Activated T-cell treated with anti-CD3 and anti-CD28 coated beads, Interleukin-2, amount 50 U/mL, for 72 hours (primary cell): ENCODE measurements at regions not wholly inside any gene's neighbourhood (a gene's known extent, or its start where the extent isn't known, plus 50 kb on each side); places are given as distances from the start of the nearest gene placed in this dataset.
"Not testable (repeated sequence)": the region's sequence is repeated elsewhere in the genome, so short reads cannot be mapped to it uniquely, and the experiment has no call there.

Source experiments
- ATAC-seq, 2 donors: fragments of 150-1000 bp; cut with Tn5 transposase; replicated peaks in 1 of 2; 2 replicates each; pipeline ENCODE4 v1.10.0; 2021; ENCODE audit warnings: moderate library complexity in 2 of 2, mild to moderate bottlenecking in 1 of 2
- DNase-seq, 2 donors: peaks; one replicate each; pipeline ENCODE4 v3.0.0; 2021 to 2022; ENCODE audit warnings: mixed read lengths in 1 of 2
- H3K27ac Mint-ChIP-seq: one replicate; pipeline ENCODE4 v1.8.0; 2022; ENCODE audit warnings: mild to moderate bottlenecking, moderate library complexity, mixed read lengths
- H3K27me3 Mint-ChIP-seq: one replicate; pipeline ENCODE4 v1.8.0; 2022; ENCODE audit warnings: low read depth, mixed read lengths
- H3K36me3 Mint-ChIP-seq, 2 donors: one replicate each; pipeline ENCODE4 v1.8.0; 2022; ENCODE audit warnings: mixed read lengths in 2 of 2, mild to moderate bottlenecking in 1 of 2; ENCODE audit not compliant: insufficient read depth in 2 of 2
- H3K4me1 Mint-ChIP-seq: one replicate; pipeline ENCODE4 v1.8.0; 2022; ENCODE audit warnings: low read depth, mixed read lengths
- H3K4me3 Mint-ChIP-seq, 2 donors: one replicate each; pipeline ENCODE4 v1.8.0; 2022; ENCODE audit warnings: mild to moderate bottlenecking in 2 of 2, mixed read lengths in 2 of 2, moderate library complexity in 2 of 2
- H3K9me3 Mint-ChIP-seq, 2 donors: one replicate each; pipeline ENCODE4 v1.8.0; 2022; ENCODE audit warnings: mixed read lengths in 2 of 2

GRCh38 chr2:71922091-71922490 is 225.6 kb downstream of the CYP26B1 start:
- DNase-seq: no peak

GRCh38 chr2:71920819-71921218 is 226.8 kb downstream of the CYP26B1 start:
- not testable (repeated sequence) for H3K4me3 Mint-ChIP-seq, H3K4me1 Mint-ChIP-seq, H3K27ac Mint-ChIP-seq, H3K36me3 Mint-ChIP-seq, DNase-seq, ATAC-seq, H3K9me3 Mint-ChIP-seq
- H3K27me3 Mint-ChIP-seq: peaks cover 11% of the 10 kb centered on the region

More at GRCh38 chr2:71922091-71922490, 225.6 kb downstream of the CYP26B1 start:
- H3K27me3 Mint-ChIP-seq: peaks cover 6% of the 10 kb centered on the region
- peaks cover 0 to 4% of the 10 kb centered on the region in 2 donors for H3K9me3 Mint-ChIP-seq
- H3K27ac Mint-ChIP-seq: no peak overlapping the region
- no peak for ATAC-seq
- H3K4me1 Mint-ChIP-seq: no peaks in the 10 kb centered on the region
- no peak overlapping the region for H3K4me3 Mint-ChIP-seq
- no peaks in the 10 kb centered on the region for H3K36me3 Mint-ChIP-seq

GRCh38 chr2:71919708-71920107 is 228.0 kb downstream of the CYP26B1 start:
- Mint-ChIP-seq H3K4me3 (no peak overlapping the region), H3K4me1 (no peaks in the 10 kb centered on the region), H3K27ac (no peak overlapping the region), H3K36me3 (no peaks in the 10 kb centered on the region), H3K27me3 (peaks cover 11% of the 10 kb centered on the region), H3K9me3 (peaks cover 0 to 7% of the 10 kb centered on the region in 2 donors)
- ATAC-seq (no peak), DNase-seq (no peak)

DNA sequence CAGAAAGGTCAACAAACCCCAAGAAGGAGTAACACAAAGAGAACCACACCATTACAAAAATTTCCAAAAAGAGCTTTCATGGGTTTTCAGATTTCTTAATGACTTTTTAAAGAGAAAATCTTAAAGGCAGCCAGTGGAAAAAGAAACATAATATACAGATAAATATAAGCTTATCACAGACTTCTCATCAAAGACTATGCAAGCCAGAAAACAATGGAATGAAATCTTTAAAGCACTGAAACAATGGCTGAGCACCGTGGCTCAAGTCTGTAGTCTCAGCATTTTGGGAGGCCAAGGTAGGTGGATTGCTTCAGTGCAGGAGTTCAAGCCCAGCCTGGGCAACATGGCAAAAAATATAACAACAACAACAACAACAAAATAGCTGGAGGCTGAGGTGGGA is 237.4 kb downstream of the CYP26B1 start:
- ATAC-seq (no peak), DNase-seq (no peak)
- H3K27me3 Mint-ChIP-seq: peaks cover 23% of the 10 kb centered on the region
- H3K27ac Mint-ChIP-seq: no peak overlapping the region
- no peaks in the 10 kb centered on the region for H3K4me1 Mint-ChIP-seq
- H3K36me3 Mint-ChIP-seq: peaks cover 2% of the 10 kb centered on the region in 2 donors
- H3K9me3 Mint-ChIP-seq: peaks cover 0 to 6% of the 10 kb centered on the region in 2 donors
- no peak overlapping the region for H3K4me3 Mint-ChIP-seq

- Mint-ChIP-seq H3K9me3 (peaks cover 0 to 6% of the 10 kb centered on the region in 2 donors), H3K4me1 (no peaks in the 10 kb centered on the region), H3K4me3 (no peak overlapping the region), H3K27me3 (peaks cover 23% of the 10 kb centered on the region), H3K36me3 (peaks cover 2% of the 10 kb centered on the region in 2 donors), H3K27ac (no peak overlapping the region)
- DNase-seq: no peak
- no peak for ATAC-seq
These were observed 238.9 kb downstream of the CYP26B1 start for GRCh38 chr2:71908798-71909197.

GRCh38 chr2:71907503-71907902 is 240.2 kb downstream of the CYP26B1 start:
- H3K27me3 Mint-ChIP-seq: peaks cover 23% of the 10 kb centered on the region
- ATAC-seq: no peak
- no peak overlapping the region for H3K27ac Mint-ChIP-seq
- DNase-seq: no peak
- no peaks in the 10 kb centered on the region for H3K4me1 Mint-ChIP-seq
- H3K4me3 Mint-ChIP-seq: no peak overlapping the region
- peaks cover 0 to 6% of the 10 kb centered on the region in 2 donors for H3K9me3 Mint-ChIP-seq
- peaks cover 2% of the 10 kb centered on the region in 2 donors for H3K36me3 Mint-ChIP-seq

DNA sequence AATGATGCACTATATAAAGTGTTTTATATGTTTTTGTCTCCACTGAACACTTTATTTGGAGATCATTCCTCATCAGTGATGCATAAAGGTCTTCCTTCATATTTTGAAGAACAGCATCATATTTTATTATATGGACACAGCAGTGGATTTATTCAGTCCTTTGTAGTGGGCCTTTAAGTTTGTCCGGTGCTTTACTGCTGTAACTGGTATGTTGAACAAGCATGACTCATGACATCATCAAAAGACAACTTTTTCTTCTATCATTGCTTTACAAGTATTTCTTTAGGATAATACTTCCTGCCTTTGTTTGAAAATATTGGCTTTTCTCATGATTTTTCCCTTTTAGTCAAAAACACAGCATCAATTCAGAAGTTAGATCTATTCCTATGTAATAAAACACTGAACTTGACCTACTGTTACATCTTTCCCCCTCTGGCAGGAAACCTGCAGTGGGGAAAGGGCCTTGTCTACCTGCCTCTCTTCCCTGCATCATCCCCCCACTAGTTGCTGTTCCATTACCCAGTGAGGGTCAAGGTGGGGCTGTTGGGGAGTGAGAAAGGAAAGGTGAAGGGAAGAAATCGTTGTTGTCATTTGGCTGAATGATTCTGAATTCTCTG is 241.2 kb downstream of the CYP26B1 start:
- H3K36me3 Mint-ChIP-seq: peaks cover 2% of the 10 kb centered on the region in 2 donors
- no peaks in the 10 kb centered on the region for H3K4me1 Mint-ChIP-seq
- ATAC-seq (no peak), DNase-seq (no peak)
- no peak overlapping the region for H3K27ac Mint-ChIP-seq
- no peak overlapping the region for H3K4me3 Mint-ChIP-seq
- peaks cover 0 to 6% of the 10 kb centered on the region in 2 donors for H3K9me3 Mint-ChIP-seq
- peaks cover 23% of the 10 kb centered on the region for H3K27me3 Mint-ChIP-seq

- H3K36me3 Mint-ChIP-seq: peaks cover 2% of the 10 kb centered on the region in 2 donors
- DNase-seq (no peak), ATAC-seq (no peak)
- H3K27ac Mint-ChIP-seq: no peak overlapping the region
- H3K4me3 Mint-ChIP-seq: no peak overlapping the region
- H3K27me3 Mint-ChIP-seq: peaks cover 28% of the 10 kb centered on the region
- peaks cover 0 to 4% of the 10 kb centered on the region in 2 donors for H3K9me3 Mint-ChIP-seq
- H3K4me1 Mint-ChIP-seq: no peaks in the 10 kb centered on the region
These were observed 242.5 kb downstream of the CYP26B1 start for GRCh38 chr2:71905205-71905604.

- Mint-ChIP-seq H3K9me3 (peaks cover 0 to 1% of the 10 kb centered on the region in 2 donors), H3K4me3 (no peak overlapping the region), H3K36me3 (no peaks in the 10 kb centered on the region), H3K27ac (no peak overlapping the region), H3K27me3 (peaks cover 29% of the 10 kb centered on the region), H3K4me1 (no peaks in the 10 kb centered on the region)
- no peak for DNase-seq
- no peak for ATAC-seq
These were observed 243.8 kb downstream of the CYP26B1 start for GRCh38 chr2:71903841-71904240.

GRCh38 chr2:71901466-71901865 is 246.2 kb downstream of the CYP26B1 start:
- Mint-ChIP-seq H3K27ac (no peak overlapping the region), H3K36me3 (no peaks in the 10 kb centered on the region), H3K4me3 (no peak overlapping the region)

GRCh38 chr2:71898851-71899681 is 248.6 kb downstream of the CYP26B1 start:
- no peak overlapping the region for H3K4me3 Mint-ChIP-seq
- DNase-seq: no peak
- no peak overlapping the region for H3K27ac Mint-ChIP-seq
- no peaks in the 10 kb centered on the region for H3K4me1 Mint-ChIP-seq
- no peak for ATAC-seq
- H3K36me3 Mint-ChIP-seq: no peaks in the 10 kb centered on the region
- H3K9me3 Mint-ChIP-seq: no peaks in the 10 kb centered on the region
- H3K27me3 Mint-ChIP-seq: peaks cover 7% of the 10 kb centered on the region

More at GRCh38 chr2:71901466-71901865, 246.2 kb downstream of the CYP26B1 start:
- ATAC-seq (no peak), DNase-seq (no peak)
- H3K9me3 Mint-ChIP-seq: no peaks in the 10 kb centered on the region
- H3K4me1 Mint-ChIP-seq: no peaks in the 10 kb centered on the region
- H3K27me3 Mint-ChIP-seq: peaks cover 18% of the 10 kb centered on the region

- peaks cover 7% of the 10 kb centered on the region for H3K27me3 Mint-ChIP-seq
- ATAC-seq: no peak
These were observed 249.3 kb downstream of the CYP26B1 start for GRCh38 chr2:71898375-71898774.

GRCh38 chr2:71897836-71898235 is 249.8 kb downstream of the CYP26B1 start:
- Mint-ChIP-seq H3K4me3 (no peak overlapping the region), H3K27me3 (peaks cover 7% of the 10 kb centered on the region), H3K36me3 (no peaks in the 10 kb centered on the region), H3K27ac (no peak overlapping the region), H3K9me3 (no peaks in the 10 kb centered on the region), H3K4me1 (no peaks in the 10 kb centered on the region)
- DNase-seq (no peak), ATAC-seq (no peak)

More at GRCh38 chr2:71898375-71898774, 249.3 kb downstream of the CYP26B1 start:
- Mint-ChIP-seq H3K9me3 (no peaks in the 10 kb centered on the region), H3K27ac (no peak overlapping the region), H3K4me1 (no peaks in the 10 kb centered on the region), H3K4me3 (no peak overlapping the region), H3K36me3 (no peaks in the 10 kb centered on the region)
- no peak for DNase-seq
